ENCODE measurements at regions not wholly inside any gene's neighbourhood (a gene's known extent, or its start where the extent isn't known, plus 50 kb on each side); places are given as distances from the start of the nearest gene placed in this dataset.
A peak's percentile ranks its signal among the peaks of the same experiment; 100 is the strongest.

GRCh38 chr7:25314731-25315267, 86.5 kb upstream of the NPVF start:
- DNase-seq (ENCODE audit: low read depth), result no peak

GRCh38 chr7:25316366-25316765, 88.1 kb upstream of the NPVF start:
- no peak for DNase-seq (ENCODE audit: low read depth)

DNA sequence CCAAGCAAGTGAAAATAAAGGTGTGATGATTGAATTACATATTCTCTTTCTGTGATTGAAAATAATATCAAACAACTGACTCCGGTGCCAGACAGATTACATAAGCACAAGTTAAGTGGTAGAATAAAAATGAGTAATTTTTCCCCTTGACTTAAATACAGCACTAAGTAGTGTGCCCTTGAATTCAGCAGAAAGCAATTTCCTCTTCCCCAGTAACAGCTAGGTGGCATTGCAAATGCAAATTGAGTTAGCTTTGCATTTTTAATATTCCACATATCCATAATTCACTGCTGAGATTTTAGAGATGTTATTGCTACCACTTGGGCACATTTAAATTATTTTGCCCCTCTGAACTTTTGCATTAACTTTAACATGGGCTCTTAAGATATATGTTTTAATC, 89.8 kb upstream of the NPVF start:
- DNase-seq (ENCODE audit: low read depth), result no peak

DNA sequence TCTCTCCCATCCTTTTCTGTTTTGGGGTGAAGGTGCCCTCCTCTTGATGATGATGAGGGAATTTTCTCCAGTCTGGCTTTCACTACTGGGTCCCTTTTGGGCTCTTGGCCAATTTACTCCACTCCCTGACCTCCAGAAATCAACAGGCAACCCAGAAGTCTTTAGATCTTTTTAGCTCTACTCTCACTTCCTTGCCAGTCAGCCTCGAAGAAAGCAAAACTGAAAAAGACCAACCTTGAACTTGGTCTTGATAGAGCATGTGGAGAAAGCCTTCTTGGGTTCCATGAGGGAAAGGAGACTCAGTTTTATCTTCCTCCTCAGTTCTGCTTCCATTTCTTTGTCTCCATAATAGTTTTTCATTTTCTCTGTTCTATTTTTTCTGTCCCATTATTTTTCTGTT, 91.4 kb upstream of the NPVF start:
- no peak for DNase-seq (ENCODE audit: low read depth)

- DNase-seq (ENCODE audit: low read depth), result no peak
These were observed 92.5 kb upstream of the NPVF start for GRCh38 chr7:25320791-25321190.

GRCh38 chr7:25321424-25321823, 93.1 kb upstream of the NPVF start:
- no peak for DNase-seq (ENCODE audit: low read depth)

DNA sequence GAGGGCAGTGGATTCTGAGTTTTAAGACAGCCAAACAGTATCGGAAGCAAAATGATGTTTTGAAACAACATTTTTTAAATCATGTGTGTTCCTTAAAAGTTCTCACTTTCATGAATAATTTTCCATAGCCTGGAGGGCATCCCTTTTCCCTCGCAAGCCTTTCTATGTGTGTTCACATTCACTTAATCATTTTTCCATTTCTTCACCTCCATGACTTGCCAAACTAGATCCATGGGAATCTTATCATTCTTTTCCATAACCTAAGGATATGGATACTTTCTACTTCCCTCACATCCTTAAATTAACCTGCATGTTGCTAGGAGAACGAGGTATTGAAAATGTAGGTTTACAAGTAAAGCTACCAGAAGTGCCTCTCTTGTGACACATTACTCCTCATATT, 94.2 kb upstream of the NPVF start:
- DNase-seq (ENCODE audit: low read depth), result no peak

DNA sequence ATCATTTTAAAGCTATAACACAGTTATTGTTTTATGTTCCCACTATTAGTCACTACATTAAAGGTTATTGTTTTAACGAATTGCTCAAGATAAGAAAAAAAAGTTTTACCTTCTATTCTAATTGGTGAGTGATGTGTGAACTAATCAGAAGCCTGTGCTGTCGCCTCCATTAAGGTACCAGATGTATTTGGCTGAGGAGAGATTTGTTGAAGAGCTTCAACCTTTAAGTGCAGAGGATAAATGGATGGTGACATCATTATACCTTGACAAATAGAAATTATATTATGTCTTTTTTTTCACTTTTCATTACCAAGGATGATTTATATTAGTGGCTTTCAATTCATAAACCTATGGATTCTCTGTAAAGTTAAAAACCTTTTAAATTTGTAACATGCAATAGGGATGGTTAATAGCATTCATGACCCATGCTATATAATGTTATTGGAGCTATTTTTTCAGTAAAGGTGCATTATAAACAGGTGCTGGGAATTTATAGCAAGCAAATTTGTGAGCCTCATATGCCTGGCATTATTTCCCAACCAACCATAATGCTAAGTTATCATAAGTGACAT, 97.0 kb upstream of the NPVF start:
- no peak for DNase-seq (ENCODE audit: low read depth)

DNA sequence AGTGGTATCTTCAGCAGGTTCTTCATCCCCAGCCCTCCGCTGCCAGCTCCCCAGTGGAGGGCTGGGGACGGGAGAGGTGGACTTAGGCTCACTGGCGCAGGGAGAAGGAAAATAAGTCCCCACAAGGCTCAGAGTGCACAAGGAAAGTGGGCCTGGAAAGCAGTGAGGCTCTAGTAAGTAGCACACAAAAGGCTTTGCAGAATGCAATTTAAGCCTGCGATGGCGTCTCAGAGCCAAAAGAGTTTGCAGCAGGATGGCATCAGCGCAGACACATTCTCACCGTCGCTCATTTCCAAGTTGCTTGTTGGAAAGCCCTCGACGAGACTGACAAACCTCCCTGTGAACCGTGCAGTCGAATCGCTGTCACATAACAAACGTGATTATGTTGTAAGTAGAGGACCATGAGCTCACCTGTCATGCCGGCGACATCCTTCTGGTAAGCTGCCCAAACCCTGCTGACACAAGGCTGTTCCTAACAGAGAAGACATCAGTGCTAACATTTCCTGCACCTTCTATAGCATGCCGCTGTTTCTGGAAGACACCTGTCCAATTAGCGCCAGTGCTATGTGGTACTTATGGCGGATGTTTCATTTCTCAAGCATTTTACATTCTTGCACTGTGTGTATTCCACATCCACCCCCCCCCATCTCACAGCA, 98.3 kb upstream of the NPVF start:
- DNase-seq (ENCODE audit: low read depth), result no peak

- DNase-seq (ENCODE audit: low read depth), result no peak
These were observed 101.5 kb upstream of the NPVF start for GRCh38 chr7:25329815-25330214.

DNA sequence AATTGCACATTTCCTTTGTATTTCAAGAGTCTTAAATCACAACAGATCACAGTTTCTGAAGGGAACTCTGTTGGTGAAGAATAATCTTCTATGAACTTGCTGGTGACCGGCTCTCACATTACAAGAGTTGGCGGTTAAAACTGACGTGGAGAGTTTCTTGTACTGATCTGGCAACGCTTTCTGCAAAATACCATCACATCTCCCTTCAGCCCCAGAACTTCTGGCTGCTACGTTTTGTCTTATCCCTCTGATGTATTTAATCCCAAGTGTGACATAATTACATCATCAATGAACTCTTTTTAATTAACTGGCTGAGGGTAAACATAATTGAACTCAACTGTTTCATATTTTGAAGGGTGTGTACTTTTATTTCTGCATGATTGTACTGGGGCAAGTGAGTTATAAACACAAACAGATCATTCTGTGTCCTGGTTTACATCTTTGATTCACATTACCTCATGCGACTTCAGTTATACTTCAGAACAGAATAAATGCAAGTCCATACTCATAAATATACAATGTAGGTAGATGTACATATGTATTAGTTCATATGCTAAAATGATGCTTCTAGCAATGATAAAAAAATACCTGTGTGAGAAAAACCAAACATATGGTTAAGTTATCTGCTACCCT, 105.1 kb upstream of the NPVF start:
- DNase-seq (ENCODE audit: low read depth), result no peak

DNA sequence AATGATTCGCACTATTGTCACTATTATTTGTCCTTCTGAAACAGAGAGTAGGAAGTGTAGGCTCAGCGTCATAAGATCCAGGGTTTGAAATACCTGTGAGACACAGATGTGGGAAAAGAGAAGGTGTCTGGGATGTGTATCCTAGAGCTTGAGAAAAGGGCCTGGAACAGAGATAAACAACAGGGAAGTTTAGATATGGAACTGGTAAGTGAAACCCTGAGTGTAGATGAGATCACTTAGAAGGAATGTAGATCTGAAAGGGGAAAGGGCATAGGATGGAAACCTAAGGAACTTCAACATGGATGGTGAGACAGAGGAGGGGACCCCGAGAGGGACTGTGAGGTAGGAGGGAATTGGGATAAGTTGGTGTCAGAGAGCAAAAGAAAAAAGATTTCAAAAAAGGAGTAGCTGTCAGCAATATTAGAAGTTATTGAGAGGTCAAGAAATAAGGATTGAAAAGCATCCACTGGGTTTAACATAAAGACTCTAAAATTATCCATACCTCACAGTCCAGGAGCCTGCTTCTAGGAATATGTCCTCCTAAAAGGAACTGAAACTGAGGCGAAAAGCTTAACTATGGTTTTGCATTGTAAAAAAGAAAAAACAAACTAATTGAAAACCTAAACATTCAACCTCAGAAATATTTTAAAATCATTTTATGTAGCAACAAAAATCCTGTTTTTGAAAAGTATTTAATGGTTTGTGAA, 119.2 kb upstream of the NPVF start:
- DNase-seq (ENCODE audit: low read depth), result no peak

GRCh38 chr7:25348104-25348503, 119.8 kb upstream of the NPVF start:
- DNase-seq (ENCODE audit: low read depth), result no peak

- no peak for DNase-seq (ENCODE audit: low read depth)
These were observed 121.2 kb upstream of the NPVF start for GRCh38 chr7:25349283-25350017.

DNA sequence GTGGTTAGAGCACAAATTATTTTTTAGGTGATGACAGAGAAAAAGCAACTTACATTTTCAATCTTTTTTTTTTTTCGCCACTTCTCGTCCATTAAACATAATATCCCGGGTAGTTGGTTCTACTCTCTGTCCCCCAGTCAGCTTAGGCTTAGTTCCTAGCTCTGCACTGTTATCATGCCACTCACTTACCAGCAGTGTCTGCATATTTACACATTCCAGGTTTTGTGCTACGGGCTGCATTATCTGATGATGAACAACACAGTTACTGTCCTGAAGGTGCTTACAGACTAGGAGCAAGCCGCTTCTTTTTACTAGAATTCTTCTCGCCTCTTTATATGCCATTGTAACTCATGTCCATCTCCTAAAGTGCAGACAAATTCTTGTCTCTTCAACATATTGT, 121.8 kb upstream of the NPVF start:
- DNase-seq (ENCODE audit: low read depth), result no peak

GRCh38 chr7:25351761-25352160, 123.5 kb upstream of the NPVF start:
- no peak for DNase-seq (ENCODE audit: low read depth)

- no peak for DNase-seq (ENCODE audit: low read depth)
These were observed 124.9 kb upstream of the NPVF start for GRCh38 chr7:25353196-25353595.

DNA sequence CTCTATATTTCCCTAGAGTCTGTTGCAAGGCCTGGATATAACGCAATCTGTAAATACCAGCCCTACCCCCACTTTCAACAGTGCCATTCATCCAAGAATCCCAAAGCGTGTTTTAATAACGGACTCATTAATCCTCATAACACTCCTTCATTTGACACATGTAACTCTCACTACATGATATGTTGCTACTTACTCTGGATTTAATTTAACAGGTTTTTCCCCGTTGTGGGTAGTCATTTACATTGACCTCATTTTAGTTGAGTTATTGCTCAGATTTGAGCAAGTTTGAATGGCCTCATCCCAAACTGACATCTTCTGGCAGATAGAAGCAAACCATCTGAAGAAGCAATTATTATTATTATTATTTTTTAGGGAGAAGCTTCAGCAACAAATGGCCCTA, 125.4 kb upstream of the NPVF start:
- no peak for DNase-seq (ENCODE audit: low read depth)

- no peak for DNase-seq (ENCODE audit: low read depth)
These were observed 128.4 kb upstream of the NPVF start for GRCh38 chr7:25356534-25357151.

DNA sequence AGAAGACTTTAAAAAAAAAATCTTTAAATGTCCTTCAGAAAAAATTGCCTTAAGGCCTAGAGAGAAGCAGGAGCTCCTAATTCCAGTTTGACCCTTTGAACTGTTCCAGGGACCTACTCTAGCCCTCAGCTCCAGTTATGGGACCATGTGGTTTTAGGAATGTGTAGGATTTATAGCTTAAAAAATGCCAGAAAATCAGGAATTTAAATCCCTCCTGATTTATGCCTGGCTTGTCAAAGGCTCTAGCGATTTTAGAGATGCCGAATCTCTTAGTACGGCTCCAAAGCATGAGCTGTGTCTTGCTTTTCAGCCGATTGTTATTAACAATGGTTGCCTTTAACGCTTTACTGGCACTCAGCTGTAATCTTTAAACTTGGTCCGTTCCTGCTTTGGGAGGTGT, 130.6 kb upstream of the NPVF start:
- no peak for DNase-seq (ENCODE audit: low read depth)

GRCh38 chr7:25359471-25360059, 131.3 kb upstream of the NPVF start:
- peak; percentile 1 for DNase-seq (ENCODE audit: low read depth)
